ENCODE measurements at regions not wholly inside any gene's neighbourhood (a gene's known extent, or its start where the extent isn't known, plus 50 kb on each side); places are given as distances from the start of the nearest gene placed in this dataset.

- TF ChIP-seq CTCF (IDR thresholded peaks at IDR 0.05; ENCODE audit: low read depth, low read length), result no peak
- no peak for TF ChIP-seq POLR2A (IDR thresholded peaks at IDR 0.05; ENCODE audit: extremely low read depth, insufficient read length)
- TF ChIP-seq MAX (IDR thresholded peaks at IDR 0.05; ENCODE audit: low read depth, low read length), result no peak
These were observed 113.9 kb upstream of the CPM start for GRCh38 chr12:69046920-69047319.
